Endothelial cell of umbilical vein (primary cell): ENCODE measurements at regions not wholly inside any gene's neighbourhood (a gene's known extent, or its start where the extent isn't known, plus 50 kb on each side); places are given as distances from the start of the nearest gene placed in this dataset.

Experiments used
- BruUV-seq: library from RNA; stranded (reverse); fragments of 400-500 nt; replicated peaks from 2 replicates; lab custom pipeline; 2021; lab: Mats Ljungman, UMichigan
- CTCF ChIA-PET: fragments of 300-600, 350-600 bp; sonication (Branson Sonifier 250); formaldehyde crosslinking; loops from one replicate; lab custom pipeline; 2021; ENCODE audit warnings: antibody characterized with exemption, inconsistent platforms; lab: Charles Lee
- POLR2A ChIA-PET: fragments of 300-600, 350-600 bp; sonication (Branson Sonifier 250); formaldehyde crosslinking; loops from one replicate; lab custom pipeline; 2021; ENCODE audit warnings: antibody characterized with exemption, inconsistent platforms; lab: Charles Lee
- DNase-seq: peaks from one replicate; pipeline ENCODE4 v3.0.0-alpha.2; 2011; ENCODE audit warnings: low read depth, low spot score
- FAIRE-seq: peaks from 2 replicates; lab custom pipeline; 2011; peaks lifted over from hg19 to GRCh38; lab: Jason Lieb, UNC
- H2AFZ ChIP-seq: 2 replicates; pipeline ENCODE4 v1.6.0; 2012; ENCODE audit warnings: low read depth, low read length, control low read depth, inconsistent platforms
- H3K27ac ChIP-seq: 2 replicates; pipeline ENCODE4 v1.5.1; 2011; ENCODE audit warnings: low read depth, mild to moderate bottlenecking, control low read depth, low read length, moderate library complexity; ENCODE audit not compliant: insufficient read depth
- H3K27me3 ChIP-seq, 2 experiments: 2 replicates each; pipeline versions ENCODE4 v1.6.0 to v1.6.1; 2011; ENCODE audit warnings: low read length in 2 of 2, mixed read lengths in 1 of 2; ENCODE audit not compliant: control insufficient read depth in 2 of 2, insufficient read depth in 2 of 2
- H3K36me3 ChIP-seq, 2 experiments: 2 replicates in 1 of 2; 3 replicates in 1 of 2; pipeline ENCODE4 v1.5.1; 2011; ENCODE audit warnings: low read length in 2 of 2, mild to moderate bottlenecking in 1 of 2, moderate library complexity in 1 of 2; ENCODE audit not compliant: control insufficient read depth in 2 of 2, insufficient read depth in 2 of 2; ENCODE audit errors: extremely low read depth in 1 of 2
- H3K4me1 ChIP-seq: 3 replicates; pipeline ENCODE4 v1.5.1; 2011; ENCODE audit warnings: mild to moderate bottlenecking, low read length; ENCODE audit not compliant: control insufficient read depth, insufficient read depth; ENCODE audit errors: extremely low read depth
- H3K4me2 ChIP-seq: 2 replicates; pipeline ENCODE4 v1.6.1; 2011; ENCODE audit warnings: low read length, control low read depth, mixed read lengths; ENCODE audit not compliant: insufficient read depth
- H3K4me3 ChIP-seq, 3 experiments: fragments of 200-600 bp in 1 of 3; sonication (generic), shearing (Covaris generic) in 1 of 3; replicated peaks in 1 of 3; 2 replicates each; pipeline ENCODE4 v1.5.1; 2011 to 2016; ENCODE audit warnings: control low read depth in 3 of 3, low read length in 3 of 3, mild to moderate bottlenecking in 2 of 3, inconsistent platforms in 1 of 3, low read depth in 1 of 3, moderate library complexity in 1 of 3; ENCODE audit not compliant: insufficient read depth in 1 of 3
- H3K79me2 ChIP-seq: 2 replicates; pipeline ENCODE4 v1.6.0; 2012; ENCODE audit warnings: low read length, inconsistent platforms; ENCODE audit not compliant: control insufficient read depth, insufficient read depth
- H3K9ac ChIP-seq: replicated peaks from 2 replicates; pipeline ENCODE3; 2011; ENCODE audit warnings: low read length, control low read depth; ENCODE audit not compliant: insufficient read depth; ENCODE audit errors: extremely low read depth
- H3K9me1 ChIP-seq: replicated peaks from 3 replicates; pipeline ENCODE4 v1.6.0; 2011; ENCODE audit warnings: mild to moderate bottlenecking, low read length; ENCODE audit not compliant: control insufficient read depth, insufficient read depth; ENCODE audit errors: extremely low read depth
- H3K9me3 ChIP-seq: replicated peaks from 2 replicates; pipeline ENCODE4 v1.5.1; 2012; ENCODE audit warnings: low read length, inconsistent platforms; ENCODE audit not compliant: control insufficient read depth, insufficient read depth
- H4K20me1 ChIP-seq: replicated peaks from 2 replicates; pipeline ENCODE3; 2011; ENCODE audit warnings: mild to moderate bottlenecking, low read length; ENCODE audit not compliant: control insufficient read depth, insufficient read depth; ENCODE audit errors: extremely low read depth
- GATA2 ChIP-seq: IDR thresholded peaks from 2 replicates; pipeline ENCODE4 v1.7.0; 2011; ENCODE audit warnings: low read depth, mild to moderate bottlenecking, moderate library complexity, mixed read lengths, low read length; ENCODE audit not compliant: insufficient read length, insufficient read depth
- POLR2AphosphoS5 ChIP-seq: IDR thresholded peaks from 2 replicates; pipeline ENCODE4 v1.6.1; 2012; ENCODE audit warnings: low read depth, mild to moderate bottlenecking, control low read depth, low read length, moderate library complexity; ENCODE audit not compliant: insufficient read depth
- dilution Hi-C: fragments of 300-500 bp; cut with MboI; formaldehyde crosslinking; loops from one replicate; pipeline ENCODE4 v1.15.0; 2019; ENCODE audit warnings: low sequenced_read_pairs; ENCODE audit not compliant: extremely low pct_ligation_motif_present
- intact Hi-C: fragments of 100-400 bp; cut with micrococcal nuclease; formaldehyde crosslinking; loops from one replicate; pipeline ENCODE4 v1.10.0; 2022
- TF ChIP-seq, protein P1 (sequence below), 2 donors: IDR thresholded peaks; 1 replicate in 1 of 2; 2 replicates in 1 of 2; pipeline ENCODE4 v1.5.1; 2011; ENCODE audit warnings: low read length in 2 of 2, mild to moderate bottlenecking in 2 of 2, moderate library complexity in 2 of 2, control low read depth in 1 of 2, inconsistent platforms in 1 of 2, low read depth in 1 of 2; ENCODE audit not compliant: insufficient read depth in 1 of 2; ENCODE audit errors: extremely low read depth in 1 of 2

DNA sequence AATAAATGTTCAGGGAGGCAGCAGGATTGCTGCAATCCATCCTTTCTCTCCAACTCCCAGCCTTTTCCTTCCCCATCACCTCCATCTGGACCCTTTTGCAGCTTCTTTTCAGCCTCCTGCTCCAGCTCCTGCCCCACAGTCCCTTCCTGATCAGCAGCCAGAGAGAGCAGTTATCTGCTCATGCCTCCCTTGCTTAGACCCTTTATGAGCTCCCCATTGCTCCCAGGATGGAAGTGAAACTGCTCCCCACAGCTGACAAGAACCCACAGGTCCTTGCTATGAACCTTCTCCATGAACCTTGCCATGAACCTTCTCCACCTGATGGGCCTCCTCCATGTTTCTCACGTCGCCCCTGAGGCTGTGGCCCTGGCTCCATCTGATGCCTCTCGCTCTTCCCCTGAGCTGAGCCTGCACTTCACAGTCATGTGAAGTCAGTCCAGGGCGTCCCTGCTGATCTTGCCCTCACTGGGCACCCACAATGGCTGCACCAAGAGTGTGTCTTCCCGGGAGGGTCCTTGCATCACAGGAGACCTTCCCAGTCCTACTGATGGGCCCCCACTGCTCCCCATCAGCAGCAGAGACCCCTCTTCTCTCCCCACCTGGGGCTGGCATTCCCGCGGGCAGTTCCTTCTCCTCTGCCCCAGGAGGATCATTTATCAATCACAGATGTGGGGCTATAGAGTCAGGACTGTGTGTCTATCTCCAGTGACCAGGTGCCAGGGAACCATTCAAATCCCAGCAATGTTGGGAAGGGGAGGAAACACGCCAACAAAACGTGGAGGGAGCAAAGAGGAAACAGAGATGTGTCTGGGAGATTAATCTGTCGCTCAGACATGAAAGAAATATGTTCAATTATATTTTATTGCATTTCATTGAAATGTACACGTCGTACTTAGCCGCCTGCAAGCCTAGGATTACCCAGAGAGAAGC lies 73.1 kb downstream of the MATN1 start:
- Histone ChIP-seq H2AFZ (no peak overlapping the region), H3K79me2 (no peaks in the 10 kb centered on the region), H4K20me1 (no peaks in the 10 kb centered on the region), H3K9ac (no peak overlapping the region), H3K36me3 (no peaks in the 10 kb centered on the region), H3K27me3 (no peaks in the 10 kb centered on the region), H3K27ac (no peak overlapping the region), H3K4me3 (no peak overlapping the region), H3K4me2 (no peak overlapping the region), H3K4me1 (no peaks in the 10 kb centered on the region), H3K9me3 (no peaks in the 10 kb centered on the region), H3K9me1 (no peaks in the 10 kb centered on the region)
- BruUV-seq, result no TSS peak
- TF ChIP-seq, protein P1, sequence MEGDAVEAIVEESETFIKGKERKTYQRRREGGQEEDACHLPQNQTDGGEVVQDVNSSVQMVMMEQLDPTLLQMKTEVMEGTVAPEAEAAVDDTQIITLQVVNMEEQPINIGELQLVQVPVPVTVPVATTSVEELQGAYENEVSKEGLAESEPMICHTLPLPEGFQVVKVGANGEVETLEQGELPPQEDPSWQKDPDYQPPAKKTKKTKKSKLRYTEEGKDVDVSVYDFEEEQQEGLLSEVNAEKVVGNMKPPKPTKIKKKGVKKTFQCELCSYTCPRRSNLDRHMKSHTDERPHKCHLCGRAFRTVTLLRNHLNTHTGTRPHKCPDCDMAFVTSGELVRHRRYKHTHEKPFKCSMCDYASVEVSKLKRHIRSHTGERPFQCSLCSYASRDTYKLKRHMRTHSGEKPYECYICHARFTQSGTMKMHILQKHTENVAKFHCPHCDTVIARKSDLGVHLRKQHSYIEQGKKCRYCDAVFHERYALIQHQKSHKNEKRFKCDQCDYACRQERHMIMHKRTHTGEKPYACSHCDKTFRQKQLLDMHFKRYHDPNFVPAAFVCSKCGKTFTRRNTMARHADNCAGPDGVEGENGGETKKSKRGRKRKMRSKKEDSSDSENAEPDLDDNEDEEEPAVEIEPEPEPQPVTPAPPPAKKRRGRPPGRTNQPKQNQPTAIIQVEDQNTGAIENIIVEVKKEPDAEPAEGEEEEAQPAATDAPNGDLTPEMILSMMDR (IDR thresholded peaks at IDR 0.05; ENCODE audit: extremely low read depth in 1 of 2, insufficient read depth in 1 of 2, low read depth in 1 of 2, low read length in 2 of 2), result no peak
- TF ChIP-seq GATA2 (no peak), POLR2AphosphoS5 (no peak)
- dilution Hi-C loops, result no loop called here
- FAIRE-seq (no peak), DNase-seq (no peak)
- intact Hi-C loops, result no loop called here
- ChIA-PET CTCF (no interaction called here), POLR2A (no interaction called here)
